ENCODE measurements at regions not wholly inside any gene's neighbourhood (a gene's known extent, or its start where the extent isn't known, plus 50 kb on each side); places are given as distances from the start of the nearest gene placed in this dataset.

- Histone ChIP-seq H3K36me3 (no peaks in the 10 kb centered on the region), H4K20me1 (no peaks in the 10 kb centered on the region), H3K27ac (no peak overlapping the region), H3K4me2 (no peak overlapping the region), H3K4me1 (no peaks in the 10 kb centered on the region), H3K9ac (no peak overlapping the region), H3K4me3 (no peak overlapping the region), H3K27me3 (no peaks in the 10 kb centered on the region), H3K9me3 (replicated peaks in 1 of 11) (no peaks in the 10 kb centered on the region)
- no peak for TF ChIP-seq Cebpa-rat (IDR thresholded peaks at IDR 0.05)
These were observed 136.9 kb upstream of the THSD7B start for GRCh38 chr2:136628490-136628889.

- Histone ChIP-seq H3K27ac (no peak overlapping the region), H3K4me3 (no peak overlapping the region), H3K27me3 (no peaks in the 10 kb centered on the region), H3K4me2 (no peak overlapping the region), H4K20me1 (no peaks in the 10 kb centered on the region), H3K9ac (no peak overlapping the region), H3K36me3 (no peaks in the 10 kb centered on the region), H3K9me3 (replicated peaks in 1 of 11) (no peaks in the 10 kb centered on the region), H3K4me1 (no peaks in the 10 kb centered on the region)
- TF ChIP-seq Cebpa-rat (IDR thresholded peaks at IDR 0.05) = no peak
These were observed 152.2 kb upstream of the THSD7B start for GRCh38 chr2:136613096-136613495.

- H3K27ac ChIP-seq = no peak overlapping the region
- no peaks in the 10 kb centered on the region for H4K20me1 ChIP-seq
- no peak overlapping the region for H3K4me3 ChIP-seq
- H3K4me1 ChIP-seq = no peaks in the 10 kb centered on the region
- H3K36me3 ChIP-seq = no peaks in the 10 kb centered on the region
- H3K27me3 ChIP-seq = no peaks in the 10 kb centered on the region
- TF ChIP-seq Cebpa-rat (IDR thresholded peaks at IDR 0.05) = peak in 2 of 11 experiments; percentile 53 to 68; a peak in 2 of 22 replicates
- no peak overlapping the region for H3K4me2 ChIP-seq
- H3K9me3 ChIP-seq (replicated peaks in 1 of 11) = no peaks in the 10 kb centered on the region
- no peak overlapping the region for H3K9ac ChIP-seq
These were observed 153.3 kb upstream of the THSD7B start for GRCh38 chr2:136612079-136612478.

DNA sequence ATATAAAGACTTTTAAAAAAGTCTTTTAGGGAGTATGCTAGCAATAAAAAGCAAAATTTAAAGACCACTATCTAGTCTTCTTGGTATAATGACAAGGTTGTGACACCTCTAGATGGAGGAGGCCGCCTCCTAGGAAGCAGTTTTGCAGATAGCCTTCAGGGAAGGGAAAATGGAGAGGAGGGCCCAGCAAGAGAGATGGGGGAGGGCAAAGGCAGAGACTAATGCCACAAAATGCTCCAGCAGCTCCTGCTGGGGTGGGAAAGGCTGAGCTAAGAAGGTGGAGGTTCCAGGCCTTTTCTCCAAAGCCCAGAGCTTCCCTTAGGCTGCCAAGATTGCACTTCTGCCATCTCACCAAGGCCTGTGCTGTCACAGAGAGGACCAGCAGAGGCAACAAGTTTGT, 153.9 kb upstream of the THSD7B start:
- H3K9ac ChIP-seq = no peak overlapping the region
- no peak overlapping the region for H3K27ac ChIP-seq
- H3K9me3 ChIP-seq (replicated peaks in 1 of 11) = no peaks in the 10 kb centered on the region
- no peaks in the 10 kb centered on the region for H4K20me1 ChIP-seq
- H3K4me1 ChIP-seq = no peaks in the 10 kb centered on the region
- TF ChIP-seq Cebpa-rat (IDR thresholded peaks at IDR 0.05) = no peak
- H3K4me2 ChIP-seq = no peak overlapping the region
- no peaks in the 10 kb centered on the region for H3K36me3 ChIP-seq
- H3K27me3 ChIP-seq = no peaks in the 10 kb centered on the region
- H3K4me3 ChIP-seq = no peak overlapping the region

DNA sequence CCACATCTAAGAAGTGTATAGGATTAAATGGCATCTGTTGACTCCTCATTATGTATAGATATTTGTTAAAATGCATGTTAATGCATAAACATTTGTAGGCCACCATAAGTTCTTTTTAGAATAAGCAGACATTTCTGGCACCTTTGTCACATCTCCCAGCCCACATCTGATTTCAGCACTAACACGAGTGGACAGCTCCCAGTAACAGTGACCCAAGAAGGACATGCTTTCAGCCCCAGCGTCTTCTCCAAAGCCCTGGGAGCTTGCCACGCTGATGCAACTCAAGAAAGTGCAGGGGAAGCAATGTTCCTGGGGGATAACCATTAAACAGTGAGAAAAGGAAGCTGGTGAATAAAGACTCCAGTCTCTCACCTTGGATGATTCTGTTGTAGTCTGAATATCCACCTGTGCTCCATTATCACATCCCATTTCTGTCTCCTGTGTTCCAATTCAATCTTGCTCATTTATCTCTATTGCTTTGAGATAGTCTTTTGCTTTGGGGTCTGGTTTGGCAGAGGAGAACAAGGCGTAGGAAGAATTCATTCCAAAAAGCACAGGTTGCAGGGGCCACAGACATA, 182.6 kb upstream of the THSD7B start:
- H3K9me3 ChIP-seq (replicated peaks in 1 of 11) = peaks cover 0 to 9% (median 2%) of the 10 kb centered on the region in 11 experiments; a peak in 11 of 22 replicates
- H3K9ac ChIP-seq = no peak overlapping the region
- no peaks in the 10 kb centered on the region for H3K4me1 ChIP-seq
- H3K4me2 ChIP-seq = no peak overlapping the region
- H3K27ac ChIP-seq = no peak overlapping the region
- no peaks in the 10 kb centered on the region for H3K36me3 ChIP-seq
- H3K27me3 ChIP-seq = no peaks in the 10 kb centered on the region
- H3K4me3 ChIP-seq = no peak overlapping the region
- no peaks in the 10 kb centered on the region for H4K20me1 ChIP-seq
- TF ChIP-seq Cebpa-rat (IDR thresholded peaks at IDR 0.05) = no peak

DNA sequence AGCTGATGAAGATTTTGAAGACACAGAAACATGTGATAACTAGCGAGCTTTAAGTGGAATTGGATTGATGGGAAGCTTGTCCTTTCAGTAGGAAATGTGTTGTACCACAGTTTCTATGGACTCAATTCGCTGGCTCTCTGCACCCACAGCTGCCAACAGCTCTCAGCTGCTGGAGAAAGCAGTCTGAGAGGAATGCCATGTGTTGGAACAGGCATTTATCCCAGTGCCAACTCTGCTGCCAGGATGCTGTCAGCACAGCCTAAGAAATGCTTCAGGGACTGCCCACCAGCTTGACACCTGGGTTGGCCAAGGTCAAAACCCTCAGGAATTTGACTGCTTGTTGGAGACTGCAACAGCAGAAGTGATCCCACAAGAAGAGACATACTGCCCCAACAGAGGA, 193.0 kb upstream of the THSD7B start:
- Histone ChIP-seq H3K4me3 (no peak overlapping the region), H3K27ac (no peak overlapping the region), H3K4me2 (no peak overlapping the region), H3K27me3 (no peaks in the 10 kb centered on the region), H3K4me1 (no peaks in the 10 kb centered on the region), H3K9me3 (replicated peaks in 1 of 11) (no peaks in the 10 kb centered on the region), H4K20me1 (no peaks in the 10 kb centered on the region), H3K9ac (no peak overlapping the region), H3K36me3 (no peaks in the 10 kb centered on the region)
- no peak for TF ChIP-seq Cebpa-rat (IDR thresholded peaks at IDR 0.05)

- peaks cover 0 to 14% (median 2%) of the 10 kb centered on the region in 10 experiments; a peak in 9 of 20 replicates for H3K4me1 ChIP-seq
- H3K4me2 ChIP-seq = no peak overlapping the region
- H3K9me3 ChIP-seq (replicated peaks in 1 of 11) = no peaks in the 10 kb centered on the region
- no peaks in the 10 kb centered on the region for H3K36me3 ChIP-seq
- H3K27ac ChIP-seq = no peak overlapping the region
- H3K9ac ChIP-seq = no peak overlapping the region
- H3K4me3 ChIP-seq = no peak overlapping the region
- no peak for TF ChIP-seq Cebpa-rat (IDR thresholded peaks at IDR 0.05)
- no peaks in the 10 kb centered on the region for H4K20me1 ChIP-seq
- no peaks in the 10 kb centered on the region for H3K27me3 ChIP-seq
These were observed 208.1 kb upstream of the THSD7B start for GRCh38 chr2:136557203-136557602.

DNA sequence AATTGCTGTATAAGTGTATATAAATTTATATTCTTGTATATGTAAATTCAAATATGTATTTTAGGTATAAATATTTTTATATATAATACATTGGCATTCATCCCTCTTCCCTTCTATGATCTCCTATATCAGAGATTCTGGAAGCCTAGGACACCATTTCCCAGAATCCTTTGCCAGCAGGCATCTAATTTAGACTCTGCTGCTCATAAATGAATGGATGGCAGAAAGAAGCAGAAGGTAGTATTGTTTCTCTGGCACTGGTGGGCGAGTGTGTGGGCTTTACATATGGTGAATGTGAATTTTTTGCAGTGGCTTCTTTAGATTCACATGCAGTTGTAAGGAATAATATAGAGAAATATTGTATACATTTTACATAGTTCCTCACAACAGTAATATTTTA, 215.2 kb upstream of the THSD7B start:
- Histone ChIP-seq H3K9me3 (replicated peaks in 1 of 11) (no peaks in the 10 kb centered on the region), H4K20me1 (no peaks in the 10 kb centered on the region), H3K36me3 (no peaks in the 10 kb centered on the region), H3K4me2 (no peak overlapping the region), H3K4me1 (peaks cover 0 to 14% (median 2%) of the 10 kb centered on the region in 10 experiments; a peak in 9 of 20 replicates), H3K4me3 (no peak overlapping the region), H3K9ac (no peak overlapping the region), H3K27me3 (no peaks in the 10 kb centered on the region), H3K27ac (no peak overlapping the region)
- no peak for TF ChIP-seq Cebpa-rat (IDR thresholded peaks at IDR 0.05)

DNA sequence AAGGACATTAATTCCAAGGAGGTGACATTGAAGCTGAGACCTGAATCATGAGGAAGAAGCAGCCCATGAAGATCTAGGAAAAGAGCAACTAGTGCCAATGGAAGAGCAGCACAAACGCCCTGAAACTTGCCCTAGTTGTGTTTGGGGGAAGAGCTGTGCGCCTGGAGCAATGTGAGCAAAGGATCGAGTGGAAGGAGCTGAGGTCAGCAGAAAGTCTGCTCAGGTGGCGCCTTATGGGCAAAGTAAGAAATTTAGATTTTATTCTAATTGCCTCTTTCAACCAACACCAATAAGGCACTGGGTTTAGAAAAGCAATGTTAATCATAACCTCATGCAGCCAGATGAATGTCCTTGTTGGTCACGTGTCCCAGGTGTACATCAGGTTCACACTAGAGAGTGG, 226.0 kb upstream of the THSD7B start:
- no peak for TF ChIP-seq Cebpa-rat (IDR thresholded peaks at IDR 0.05)
- Histone ChIP-seq H3K9ac (no peak overlapping the region), H3K4me1 (no peaks in the 10 kb centered on the region), H3K36me3 (no peaks in the 10 kb centered on the region), H3K27ac (no peak overlapping the region), H3K4me2 (no peak overlapping the region), H3K4me3 (no peak overlapping the region), H3K27me3 (no peaks in the 10 kb centered on the region), H4K20me1 (no peaks in the 10 kb centered on the region), H3K9me3 (replicated peaks in 1 of 11) (peaks cover 0 to 27% (median 4%) of the 10 kb centered on the region in 11 experiments; a peak in 4 of 22 replicates)

DNA sequence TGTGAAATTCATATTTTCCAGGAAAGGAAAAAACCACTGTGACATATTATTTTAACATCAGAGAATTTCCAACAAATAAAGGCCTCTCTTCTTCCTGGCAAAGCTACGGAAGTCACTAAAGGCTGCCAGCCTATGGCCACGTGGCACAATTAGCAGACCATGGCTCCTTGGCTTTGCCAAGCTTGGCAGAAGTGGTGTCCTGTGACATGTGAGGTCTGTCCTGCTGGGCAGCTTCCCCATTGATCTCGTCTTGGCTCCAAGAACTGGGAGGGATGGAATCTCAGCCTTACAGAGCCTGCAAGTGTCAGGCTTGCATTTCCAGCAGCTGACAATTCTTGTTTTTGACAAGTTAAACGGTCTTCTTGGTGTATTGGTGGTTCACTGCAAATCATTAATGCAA, 226.9 kb upstream of the THSD7B start:
- Histone ChIP-seq H3K36me3 (no peaks in the 10 kb centered on the region), H3K27me3 (no peaks in the 10 kb centered on the region), H3K9ac (no peak overlapping the region), H3K4me2 (no peak overlapping the region), H3K4me1 (no peaks in the 10 kb centered on the region), H3K9me3 (replicated peaks in 1 of 11) (peaks cover 0 to 27% (median 4%) of the 10 kb centered on the region in 11 experiments; a peak in 4 of 22 replicates), H3K27ac (no peak overlapping the region), H4K20me1 (no peaks in the 10 kb centered on the region), H3K4me3 (no peak overlapping the region)
- no peak for TF ChIP-seq Cebpa-rat (IDR thresholded peaks at IDR 0.05)

All from BLaER1 treated with 17β-estradiol and CSF1 and Interleukin-3, amounts not matched to agents 10 nM and 100 nM (cell line).